Mucosa of descending colon (tissue), 3 donors: ENCODE measurements at regions not wholly inside any gene's neighbourhood (a gene's known extent, or its start where the extent isn't known, plus 50 kb on each side); places are given as distances from the start of the nearest gene placed in this dataset.

Experiments
- ATAC-seq: fragments of 200-7000 bp; cut with Tn5 transposase; one replicate; pipeline ENCODE4 v1.9.1; 2020; ENCODE audit warnings: mild to moderate bottlenecking, moderate library complexity
- DNase-seq, 3 donors: peaks; one replicate each; pipeline ENCODE4 v3.0.0-alpha.2; 2020
- H3K36me3 ChIP-seq: fragments of 200-600 bp; one replicate; pipeline ENCODE4 v1.8.0; 2021; ENCODE audit warnings: low read depth, mild to moderate bottlenecking
- H3K4me1 ChIP-seq: fragments of 200-600 bp; one replicate; pipeline ENCODE4 v1.8.0; 2021; ENCODE audit warnings: low read depth, mild to moderate bottlenecking
- H3K4me3 ChIP-seq: fragments of 200-600 bp; one replicate; pipeline ENCODE4 v1.8.0; 2021; ENCODE audit warnings: mild to moderate bottlenecking
- H3K9me3 ChIP-seq: fragments of 200-600 bp; one replicate; pipeline ENCODE4 v1.8.0; 2021; ENCODE audit warnings: mild to moderate bottlenecking
- CTCF ChIP-seq: fragments of 200-600 bp; IDR thresholded peaks from one replicate; pipeline ENCODE4 v1.8.0; 2022; ENCODE audit warnings: antibody characterized with exemption, mild to moderate bottlenecking
- intact Hi-C, 2 donors: fragments of 100-400 bp; cut with DNase I in 1 of 2; cut with micrococcal nuclease in 1 of 2; formaldehyde crosslinking; loops; one replicate each; pipeline versions ENCODE4 v1.11.0 to v1.11.1; 2022; cut with DNase I, micrococcal nuclease
- donor health status: DM: no; HTN: no; CAD: no; lungs with moderate emphysema.
- donor health status: DM: no; HTN: no; CAD: no.
- donor health status: DM: no; HTN: yes; CAD: no.

GRCh38 chr1:221394011-221394544, 347.8 kb downstream of the DUSP10 start:
- no peaks in the 10 kb centered on the region for H3K9me3 ChIP-seq
- ATAC-seq, result no peak
- H3K4me3 ChIP-seq, result no peak overlapping the region
- no peak for TF ChIP-seq CTCF
- no peak for DNase-seq
- no peaks in the 10 kb centered on the region for H3K36me3 ChIP-seq
- intact Hi-C loops, result no loop called here
- H3K4me1 ChIP-seq, result no peaks in the 10 kb centered on the region

- Histone ChIP-seq H3K9me3 (no peaks in the 10 kb centered on the region), H3K4me3 (no peak overlapping the region), H3K36me3 (no peaks in the 10 kb centered on the region), H3K4me1 (no peaks in the 10 kb centered on the region)
- no peak for TF ChIP-seq CTCF
- ATAC-seq (no peak), DNase-seq (no peak)
- intact Hi-C loops, result no loop called here
Measured at GRCh38 chr1:221396526-221396925, 345.4 kb downstream of the DUSP10 start.

GRCh38 chr1:221397141-221397540, 344.7 kb downstream of the DUSP10 start:
- no peaks in the 10 kb centered on the region for H3K4me1 ChIP-seq
- intact Hi-C loops, result no loop called here

GRCh38 chr1:221397606-221398005, 344.3 kb downstream of the DUSP10 start:
- no peaks in the 10 kb centered on the region for H3K9me3 ChIP-seq
- ATAC-seq, result no peak
- no peak for DNase-seq
- intact Hi-C loops, result no loop called here
- TF ChIP-seq CTCF, result no peak
- H3K36me3 ChIP-seq, result no peaks in the 10 kb centered on the region
- no peak overlapping the region for H3K4me3 ChIP-seq
- no peaks in the 10 kb centered on the region for H3K4me1 ChIP-seq

More at GRCh38 chr1:221397141-221397540, 344.7 kb downstream of the DUSP10 start:
- no peak overlapping the region for H3K4me3 ChIP-seq
- no peak for TF ChIP-seq CTCF
- no peak for ATAC-seq
- no peak for DNase-seq
- H3K9me3 ChIP-seq, result no peaks in the 10 kb centered on the region
- no peaks in the 10 kb centered on the region for H3K36me3 ChIP-seq

- no peak for DNase-seq
- no peaks in the 10 kb centered on the region for H3K4me1 ChIP-seq
- H3K4me3 ChIP-seq, result no peak overlapping the region
- no peak for ATAC-seq
- TF ChIP-seq CTCF, result no peak
- no peaks in the 10 kb centered on the region for H3K36me3 ChIP-seq
- H3K9me3 ChIP-seq, result no peaks in the 10 kb centered on the region
- intact Hi-C loops, result no loop called here
Measured at GRCh38 chr1:221405146-221405545, 336.7 kb downstream of the DUSP10 start.
